HL-60 (cell line): ENCODE measurements at regions not wholly inside any gene's neighbourhood (a gene's known extent, or its start where the extent isn't known, plus 50 kb on each side); places are given as distances from the start of the nearest gene placed in this dataset.

Experiments used
- CTCF ChIP-seq: IDR thresholded peaks from one replicate; pipeline ENCODE4 v1.5.1; 2011; ENCODE audit warnings: low read length, control low read depth, inconsistent platforms; ENCODE audit not compliant: insufficient read depth
- GABPA ChIP-seq: IDR thresholded peaks from 2 replicates; pipeline ENCODE4 v1.6.1; 2012; ENCODE audit warnings: low read depth
- POLR2AphosphoS5 ChIP-seq: IDR thresholded peaks from 2 replicates; pipeline ENCODE4 v1.6.1; 2012; ENCODE audit warnings: low read depth
- SPI1 ChIP-seq: IDR thresholded peaks from 2 replicates; pipeline ENCODE4 v1.6.1; 2012; ENCODE audit warnings: low read depth, mild to moderate bottlenecking, borderline replicate concordance

- TF ChIP-seq CTCF, result no peak
- no peak for TF ChIP-seq GABPA
- no peak for TF ChIP-seq SPI1
- no peak for TF ChIP-seq POLR2AphosphoS5
Measured at GRCh38 chr5:165504674-165505073, 1999.3 kb downstream of the MAT2B start.
